ENCODE measurements at regions not wholly inside any gene's neighbourhood (a gene's known extent, or its start where the extent isn't known, plus 50 kb on each side); places are given as distances from the start of the nearest gene placed in this dataset.
"Not testable (repeated sequence)": the region's sequence is repeated elsewhere in the genome, so short reads cannot be mapped to it uniquely, and the experiment has no call there.

DNA sequence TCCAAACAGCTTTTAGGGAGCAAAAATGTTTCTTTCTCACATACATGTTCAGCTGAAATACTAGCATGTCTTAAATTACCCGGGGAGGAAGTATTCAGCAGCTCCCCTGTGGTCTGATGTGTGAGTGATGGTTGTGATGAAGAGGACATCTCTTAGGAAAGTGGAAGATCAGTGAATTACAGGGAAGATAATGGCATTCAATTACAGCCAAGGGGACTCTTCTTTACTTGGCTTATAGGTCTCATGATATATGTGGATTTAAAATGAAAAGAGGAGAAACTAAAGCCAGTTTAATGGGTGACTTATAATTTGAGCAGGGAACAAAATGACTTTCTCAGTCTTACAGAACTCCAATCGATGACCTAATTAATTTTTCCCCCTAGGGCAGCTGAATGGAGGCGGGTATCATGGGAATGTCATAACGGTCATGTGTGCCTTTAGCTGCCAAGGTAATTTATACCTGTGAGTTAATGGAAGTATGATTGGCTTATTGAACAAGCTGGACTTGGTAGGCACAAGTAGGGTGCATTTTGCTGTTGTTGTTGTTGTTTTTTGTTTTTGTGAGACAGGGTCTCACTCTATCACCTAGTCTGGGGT, 198.8 kb downstream of the HIPK3 start:
- DNase-seq: no peak

DNA sequence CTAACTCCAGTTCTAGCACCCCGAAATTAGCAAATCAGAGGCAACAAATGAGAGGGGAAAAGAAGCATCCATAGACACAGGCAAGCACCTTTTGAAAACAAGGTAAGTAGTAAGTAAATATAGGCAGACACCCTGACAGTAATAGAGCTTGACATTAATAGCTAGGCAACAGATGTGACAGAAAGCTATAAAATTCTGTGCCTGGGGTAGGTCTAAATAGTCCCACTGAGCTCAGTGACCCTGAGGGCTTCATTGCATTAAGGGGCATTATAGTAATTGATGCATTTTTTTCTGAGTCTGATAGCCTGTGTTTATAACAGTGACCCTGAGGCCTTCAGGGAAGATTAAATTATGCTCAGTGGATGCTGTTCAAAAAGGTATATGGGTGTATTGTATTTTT, 197.1 kb downstream of the HIPK3 start:
- no peak for DNase-seq

DNA sequence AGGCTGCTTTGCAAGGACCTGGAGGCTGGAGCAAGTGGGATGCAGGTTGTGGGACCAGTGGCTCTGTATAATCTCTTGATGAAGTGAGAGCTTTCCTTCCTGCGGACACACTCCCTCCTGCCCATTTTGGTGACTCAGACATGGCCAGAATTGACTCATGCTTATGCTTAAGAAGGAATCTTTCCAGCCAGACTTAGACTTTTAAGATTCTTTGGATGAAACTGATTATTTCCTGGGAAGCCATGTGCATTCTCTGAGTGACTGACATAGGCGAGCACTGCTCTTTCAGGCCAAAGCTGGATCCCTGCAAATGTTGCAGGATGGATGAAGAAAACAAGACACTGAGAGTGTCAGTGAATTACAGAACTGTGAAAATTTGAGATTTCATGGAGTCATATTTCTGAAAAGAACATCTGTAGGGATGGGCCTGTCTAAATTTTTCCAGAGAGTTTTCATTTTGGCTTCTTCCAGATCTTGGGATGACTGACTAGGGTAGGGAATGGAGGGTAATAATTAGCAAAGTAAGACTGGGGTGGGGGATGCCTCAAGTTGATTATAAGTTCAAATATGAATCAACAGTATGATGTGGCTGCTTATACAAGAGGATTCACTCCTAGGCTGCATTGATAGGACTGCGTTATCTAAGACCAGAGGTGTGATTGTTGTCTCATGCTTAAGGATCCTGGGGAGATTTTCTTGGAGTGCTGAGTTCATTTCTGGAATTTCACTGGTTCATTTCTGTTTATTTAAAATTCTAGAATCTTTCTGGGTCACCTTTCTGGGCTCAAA, 195.8 kb downstream of the HIPK3 start:
- DNase-seq: no peak

DNA sequence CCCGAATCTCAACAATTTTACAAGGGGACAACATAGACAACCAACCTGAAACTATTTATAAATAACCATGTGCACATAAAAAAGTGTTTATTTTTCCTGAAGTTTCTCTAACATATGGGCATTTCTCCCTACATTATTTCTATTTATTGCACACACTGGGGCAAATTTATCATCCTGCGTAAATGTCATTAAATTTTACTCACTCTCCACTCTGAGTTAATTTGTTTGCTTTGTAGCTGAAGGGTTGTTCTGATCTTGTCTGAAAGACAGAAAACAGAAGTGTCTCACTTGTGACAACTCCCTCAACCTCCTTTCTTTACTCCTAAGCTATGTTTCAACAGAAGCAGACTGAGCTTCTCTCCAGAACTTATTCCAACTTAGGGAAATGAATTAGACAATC, 194.2 kb downstream of the HIPK3 start:
- DNase-seq: no peak

DNA sequence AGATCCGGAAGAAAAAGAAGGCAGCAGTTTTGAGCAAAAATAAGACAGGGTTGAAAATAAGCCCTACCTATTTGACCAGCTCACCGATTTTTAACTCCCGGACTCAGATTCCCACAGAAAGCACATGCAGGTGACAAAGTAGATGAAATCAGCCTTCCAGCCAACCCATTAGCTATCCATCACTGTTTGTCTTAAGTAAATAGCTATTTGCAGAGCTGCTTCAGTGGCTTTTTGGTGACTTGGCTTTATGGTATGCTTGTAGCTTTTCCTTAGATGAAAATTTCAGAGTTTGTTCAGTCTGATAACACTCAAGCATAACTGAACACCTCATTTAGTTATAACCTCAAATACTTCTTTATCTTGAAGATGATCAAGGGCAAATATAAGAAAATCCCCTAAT, 192.6 kb downstream of the HIPK3 start:
- DNase-seq: no peak

DNA sequence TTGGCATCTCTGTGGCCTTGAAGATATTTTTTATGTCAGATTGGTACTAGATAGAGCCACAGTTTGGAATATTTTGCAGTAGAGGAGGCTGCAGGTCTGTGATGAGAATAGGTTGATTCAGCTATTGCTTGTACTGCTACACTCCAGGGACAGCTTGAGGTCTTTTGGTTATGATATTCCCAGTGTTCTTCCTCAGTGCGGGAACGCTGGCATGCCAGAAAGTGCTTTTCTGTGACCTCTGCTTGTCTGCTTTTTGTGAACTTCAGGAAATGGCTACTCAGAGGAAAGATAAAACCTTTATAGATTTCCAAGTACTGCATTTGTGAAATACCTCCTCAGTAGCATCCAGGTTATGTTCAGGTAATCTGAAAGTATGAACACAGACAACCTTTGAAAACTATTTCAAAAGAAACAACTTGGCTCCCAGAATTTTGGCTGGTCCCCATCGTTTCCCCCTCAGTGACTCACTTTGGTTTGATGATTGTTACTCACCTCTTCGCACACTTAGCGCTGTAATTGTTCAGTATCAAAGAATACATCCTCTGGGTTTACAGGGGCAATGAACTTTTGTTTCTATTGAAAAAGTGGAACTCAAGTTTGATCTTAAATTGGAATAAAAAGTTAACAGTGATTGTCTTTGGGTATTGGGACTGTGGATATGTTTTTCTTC, 191.4 kb downstream of the HIPK3 start:
- no peak for DNase-seq

DNA sequence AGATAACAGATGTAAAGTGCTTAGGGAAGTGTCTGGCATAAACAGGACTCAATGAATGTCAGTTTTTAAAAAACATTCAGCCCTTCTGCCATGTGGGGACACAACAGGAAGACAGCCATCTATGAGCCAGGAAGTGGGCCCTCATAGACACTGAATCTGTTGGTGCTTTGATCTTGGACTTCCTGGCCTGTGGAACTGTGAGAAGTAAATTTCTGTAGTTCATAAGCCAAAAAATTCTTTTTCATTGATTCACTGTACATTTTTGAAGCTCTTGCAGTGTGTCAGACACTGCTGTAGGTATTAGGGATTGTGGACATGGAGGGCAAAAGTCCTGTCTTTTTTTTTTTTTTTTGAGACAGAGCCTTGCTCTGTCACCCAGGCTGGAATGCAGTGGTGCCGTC, 188.6 kb downstream of the HIPK3 start:
- DNase-seq: no peak

DNA sequence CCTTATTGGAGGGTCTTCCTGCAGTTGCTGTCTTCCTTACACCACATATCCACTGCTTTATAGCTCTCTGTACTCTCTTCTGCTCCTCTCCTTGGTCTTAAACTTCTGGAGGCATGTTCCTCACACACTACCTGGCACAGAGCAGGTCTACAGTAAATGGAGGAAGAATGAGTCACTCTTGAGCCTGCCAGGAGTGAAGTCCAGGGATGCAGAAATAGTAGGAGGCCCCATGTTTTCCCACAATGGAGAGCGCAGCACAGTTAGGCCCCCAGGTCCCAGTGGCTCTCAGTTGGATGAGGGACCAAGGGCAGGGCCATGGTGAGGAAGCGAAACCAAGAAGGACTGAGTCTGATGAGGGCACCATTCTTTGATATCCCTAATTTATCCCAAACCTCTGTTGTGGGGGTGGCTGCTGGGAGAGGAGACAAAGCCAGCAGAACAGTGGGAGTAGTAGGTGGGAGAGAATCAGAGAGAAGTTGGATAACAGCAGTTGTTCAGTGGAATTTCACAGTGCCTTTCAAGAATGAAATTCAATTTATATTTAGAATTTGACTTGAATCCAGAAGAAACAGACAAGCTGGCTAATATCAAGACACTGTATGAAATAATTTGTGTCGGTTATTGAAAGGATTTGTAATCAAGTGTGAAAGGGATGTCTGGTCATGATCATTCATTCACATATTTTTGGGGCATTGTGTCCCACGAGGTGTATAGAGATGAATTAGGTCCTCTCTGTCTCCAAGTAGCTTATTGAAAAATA, 187.8 kb downstream of the HIPK3 start:
- no peak for DNase-seq

DNA sequence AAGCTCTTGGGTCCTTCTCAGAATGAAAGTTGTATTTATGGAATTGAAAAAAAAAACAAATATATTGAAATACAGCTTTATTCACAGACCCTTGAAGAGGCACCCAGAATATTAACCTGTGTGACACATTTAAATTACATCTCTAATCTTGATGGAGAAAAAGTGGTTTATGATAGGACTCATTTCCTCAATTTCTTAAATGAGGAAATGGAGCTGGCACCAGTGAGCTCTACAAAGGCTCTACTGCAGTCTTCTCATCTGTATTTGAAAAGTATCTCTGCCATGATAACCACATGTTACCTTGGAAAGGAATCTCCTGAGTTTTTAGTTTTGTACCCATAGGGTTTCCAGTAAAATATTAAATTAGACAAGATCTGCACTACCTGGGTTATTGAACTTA, 186.5 kb downstream of the HIPK3 start:
- no peak for DNase-seq

DNA sequence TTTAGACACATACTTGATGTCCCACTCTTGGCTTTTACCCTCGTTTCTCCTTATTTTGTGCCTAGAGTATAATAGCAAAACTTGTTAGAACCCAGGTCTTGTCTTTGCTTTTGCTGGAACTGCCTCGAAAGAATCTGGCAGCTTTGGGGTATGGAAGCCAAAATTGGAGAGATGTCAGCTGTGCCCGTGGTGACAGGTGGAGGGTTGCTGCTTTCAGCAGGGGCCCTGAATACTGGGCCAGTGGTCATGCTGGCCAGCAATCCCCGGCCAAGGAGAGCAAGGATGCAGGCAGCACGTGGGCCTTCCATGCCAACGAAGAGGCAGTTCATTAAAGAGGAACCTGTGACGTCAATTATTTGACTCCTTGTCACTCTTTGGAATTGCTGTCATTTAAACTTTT, 181.1 kb downstream of the HIPK3 start:
- no peak for DNase-seq

DNA sequence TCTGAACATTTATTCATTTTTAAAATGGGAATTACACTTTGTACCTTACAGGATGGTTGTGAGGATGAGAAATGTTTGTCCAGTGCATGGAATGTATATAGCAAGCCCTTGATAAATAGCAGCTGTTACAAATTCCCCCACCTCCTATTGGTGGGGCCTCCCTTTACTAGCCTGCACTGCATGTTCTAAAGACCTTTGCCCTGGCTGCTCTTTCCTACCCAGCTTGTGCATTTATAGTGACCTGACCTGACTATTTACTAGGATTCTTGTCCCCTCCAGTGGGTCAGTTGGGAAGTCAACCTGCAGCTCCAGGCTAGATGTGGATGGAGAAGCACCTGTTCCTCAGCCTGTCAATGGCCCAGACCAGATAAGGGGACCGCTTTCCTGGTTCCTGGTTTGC, 180.3 kb downstream of the HIPK3 start:
- DNase-seq: no peak

DNA sequence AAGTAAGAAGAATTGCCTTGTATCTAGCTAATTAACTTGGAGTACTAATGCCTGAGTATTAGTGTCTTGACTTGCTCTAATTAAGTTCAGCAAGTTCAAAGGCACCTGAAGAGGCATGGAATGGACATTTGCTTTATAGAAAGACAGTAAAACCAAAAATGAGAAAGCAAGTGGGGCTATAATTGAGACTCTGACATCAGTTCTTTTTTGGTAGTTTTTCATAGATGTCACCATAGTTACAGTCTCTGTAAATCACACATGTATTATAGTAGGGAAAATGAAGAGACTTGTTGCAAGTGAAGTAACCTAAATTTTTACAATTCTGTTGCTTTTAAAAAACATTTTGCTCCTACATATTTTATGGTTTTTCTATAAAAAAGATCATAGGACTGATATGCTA, 178.0 kb downstream of the HIPK3 start:
- DNase-seq: no peak

DNA sequence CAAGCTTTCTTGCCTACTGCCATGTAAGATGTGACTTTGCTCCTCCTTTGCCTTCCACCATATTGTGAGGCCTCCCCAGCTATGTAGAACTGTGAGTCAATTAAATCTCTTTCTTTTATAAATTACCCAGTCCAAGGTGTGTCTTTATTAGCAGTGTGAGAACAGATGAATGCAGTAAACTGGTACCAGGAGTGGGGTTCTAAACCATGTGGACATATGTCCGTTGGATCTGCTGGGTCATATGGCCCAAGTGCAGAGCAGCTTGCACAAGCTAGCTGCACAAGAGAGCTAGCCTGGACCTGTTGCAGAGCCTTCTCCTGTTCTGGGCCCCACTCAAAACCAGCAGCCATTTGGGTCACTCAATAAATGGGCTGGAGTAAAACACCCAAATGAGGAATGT, 177.1 kb downstream of the HIPK3 start:
- DNase-seq: no peak

DNA sequence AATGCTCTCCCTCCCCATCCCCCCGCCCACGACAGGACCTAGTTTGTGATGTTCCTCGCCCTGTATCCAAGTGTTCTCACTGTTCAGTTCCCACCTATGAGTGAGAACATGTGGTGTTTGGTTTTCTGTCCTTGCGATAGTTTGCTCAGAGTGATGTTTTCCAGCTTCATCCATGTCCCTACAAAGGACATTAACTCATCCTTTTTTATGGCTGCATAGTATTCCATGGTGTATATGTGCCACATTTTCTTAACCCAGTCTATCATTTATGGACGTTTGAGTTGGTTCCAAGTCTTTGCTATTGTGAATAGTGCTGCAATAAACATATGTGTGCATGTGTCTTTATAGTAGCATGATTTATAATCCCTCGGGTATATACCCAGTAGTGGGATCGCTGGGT, 171.3 kb downstream of the HIPK3 start:
- not testable (repeated sequence) for DNase-seq

DNA sequence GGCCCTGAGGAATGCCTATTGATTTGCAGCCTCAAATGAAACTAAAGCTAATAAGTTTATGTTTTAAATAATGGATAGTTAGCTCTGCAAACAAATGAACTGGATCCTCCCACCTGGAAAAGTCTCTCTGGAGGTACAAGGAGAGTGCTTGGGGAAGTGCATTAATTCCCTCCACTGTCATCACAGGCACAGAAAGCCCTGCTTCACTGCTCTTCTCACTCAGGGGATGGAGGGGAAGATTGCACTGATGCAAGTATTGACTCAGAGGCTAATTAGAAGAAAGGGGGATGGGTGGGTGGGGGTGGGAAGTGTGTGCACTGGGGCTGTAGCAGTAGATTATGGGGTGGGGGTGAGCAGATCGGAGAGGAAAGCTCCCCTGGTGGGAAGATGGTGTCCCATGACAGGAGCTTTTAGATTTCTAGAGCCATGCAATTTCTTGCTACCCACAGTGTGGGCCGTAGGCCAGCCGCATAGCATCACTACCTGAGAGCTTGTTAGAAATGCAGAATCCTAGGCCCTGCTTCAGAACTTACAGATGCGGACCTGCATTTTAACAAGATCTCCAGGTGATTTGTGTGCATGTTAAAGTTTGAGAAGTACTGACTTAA, 163.9 kb downstream of the HIPK3 start:
- DNase-seq: no peak

DNA sequence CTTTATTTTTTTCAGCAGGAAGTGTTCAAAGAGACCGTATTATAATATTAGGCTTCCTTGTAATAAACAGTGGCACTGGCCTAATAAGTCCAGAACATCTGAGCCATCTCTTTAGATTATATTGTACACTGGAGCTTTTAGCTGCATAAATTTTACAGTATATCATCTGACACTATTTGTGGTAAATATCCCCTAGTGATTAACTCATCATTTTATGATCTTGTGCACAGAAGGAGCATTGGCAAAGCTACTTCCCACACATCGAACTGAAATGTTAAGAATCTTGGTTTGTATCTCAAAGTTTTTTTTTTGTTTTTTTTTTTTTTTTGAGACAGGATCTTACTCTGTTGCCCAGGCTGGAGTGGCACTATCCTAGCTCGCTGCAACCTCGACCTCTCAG, 162.7 kb downstream of the HIPK3 start:
- no peak for DNase-seq

DNA sequence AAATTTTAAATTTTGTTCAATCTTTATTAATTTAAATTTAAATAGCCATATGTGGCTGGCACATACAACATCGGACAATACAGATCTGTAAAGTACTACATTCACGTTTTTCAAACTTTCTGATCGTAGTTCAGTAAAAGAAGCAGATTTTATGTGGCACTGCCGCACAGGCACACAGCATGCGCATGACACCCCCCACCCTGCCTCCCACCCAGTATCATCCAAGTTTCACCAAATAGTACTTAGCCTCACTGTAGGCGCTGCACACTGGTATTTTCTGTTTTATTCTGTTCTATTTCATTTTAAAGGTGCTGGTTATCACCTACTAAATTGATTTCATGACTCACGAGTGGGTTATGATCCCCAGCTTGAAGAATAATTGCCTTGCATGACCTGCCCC, 159.9 kb downstream of the HIPK3 start:
- no peak for DNase-seq

DNA sequence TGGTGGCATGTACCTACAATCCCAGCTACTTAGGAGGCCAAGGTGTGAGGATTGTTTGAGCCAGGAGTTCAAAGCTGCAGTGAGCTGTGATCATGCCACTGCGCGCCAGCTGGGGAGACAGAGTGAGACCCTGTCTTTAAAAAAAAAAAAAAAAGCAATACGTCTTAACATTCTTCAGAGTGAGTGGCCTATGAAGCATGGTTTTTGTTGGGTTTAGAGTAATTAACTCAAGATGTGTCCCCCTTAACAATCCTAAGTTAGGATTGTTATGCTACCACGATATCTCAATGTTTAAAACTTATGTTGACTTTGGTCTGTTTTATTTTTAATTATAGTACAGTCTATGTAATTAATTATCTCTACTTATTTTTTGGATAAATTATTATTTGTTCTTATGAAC, 156.1 kb downstream of the HIPK3 start:
- DNase-seq: no peak

DNA sequence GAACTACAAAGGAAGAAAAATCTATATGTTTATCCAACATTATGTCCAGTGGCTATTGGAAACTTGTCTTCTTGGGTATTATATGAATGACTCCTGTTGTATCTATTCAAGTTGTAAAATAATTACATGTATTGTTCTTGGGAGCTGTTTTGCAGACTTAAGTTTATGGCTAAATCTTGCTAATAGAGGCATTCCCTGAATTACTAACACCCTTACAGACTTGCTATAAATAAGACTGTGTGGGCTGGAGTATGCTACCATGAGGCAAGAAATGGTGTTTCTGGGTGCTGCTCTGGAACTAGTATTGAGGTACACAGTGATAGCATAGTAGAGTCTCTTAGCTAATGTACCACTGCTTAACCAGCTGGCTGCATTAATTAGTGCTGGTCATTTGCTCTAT, 155.1 kb downstream of the HIPK3 start:
- DNase-seq: no peak

DNA sequence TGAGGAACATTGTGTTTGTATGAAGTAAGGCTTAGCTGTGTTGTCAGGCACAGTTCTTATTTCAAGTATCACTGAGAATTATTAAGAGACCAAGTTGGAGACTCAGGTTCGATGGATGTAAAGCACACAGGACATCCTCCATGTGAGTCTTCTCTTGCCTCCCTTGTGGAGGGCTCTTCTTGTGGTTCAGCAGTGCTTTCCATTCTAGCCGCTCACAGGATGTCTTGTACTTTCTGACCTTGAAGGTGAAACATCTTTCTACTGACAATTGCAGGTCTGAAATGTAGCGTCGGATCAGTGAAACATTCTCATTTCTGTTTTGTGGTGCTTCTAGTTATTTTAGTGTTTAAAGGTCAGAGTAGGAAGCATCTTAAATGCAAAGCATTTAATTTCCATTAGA, 154.6 kb downstream of the HIPK3 start:
- DNase-seq: no peak

DNA sequence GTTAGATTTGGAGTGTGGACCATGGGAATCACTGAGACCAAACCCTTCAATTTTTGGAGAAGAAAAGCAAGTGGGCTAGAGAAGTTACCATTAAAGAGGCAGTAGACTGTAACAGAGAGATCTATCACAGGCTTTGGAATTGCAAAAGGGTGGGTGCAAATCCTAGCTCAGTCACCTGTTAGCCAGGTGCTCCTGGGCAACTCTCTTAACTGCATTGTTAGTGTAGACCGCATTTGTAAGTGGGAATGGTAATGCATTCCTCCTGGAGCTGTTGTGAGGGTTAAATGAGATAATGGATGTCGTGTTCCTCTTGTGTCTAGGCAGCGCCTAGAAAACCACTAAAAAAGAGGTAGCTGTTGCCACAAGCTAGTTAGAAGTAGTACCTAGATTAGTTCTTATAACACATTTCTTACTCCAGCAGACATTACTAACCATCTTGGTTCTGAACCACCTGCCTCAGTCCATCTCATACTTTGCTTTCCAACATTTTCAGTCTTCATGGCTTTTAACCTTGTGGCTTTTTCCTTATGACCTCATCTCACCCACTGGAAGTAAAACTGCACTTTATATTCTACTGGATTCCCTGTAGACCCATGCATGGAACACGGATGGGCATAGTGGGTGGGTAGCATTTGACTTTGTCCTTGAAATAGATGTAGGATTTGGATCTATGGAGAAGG, 153.0 kb downstream of the HIPK3 start:
- DNase-seq: no peak
